Calu3 (cell line): ENCODE measurements at regions not wholly inside any gene's neighbourhood (a gene's known extent, or its start where the extent isn't known, plus 50 kb on each side); places are given as distances from the start of the nearest gene placed in this dataset.

Source experiments
- BruUV-seq: library from RNA; stranded (reverse); fragments of 400-500 nt; replicated peaks from 2 replicates; lab custom pipeline; 2021; lab: Mats Ljungman, UMichigan
- CTCF ChIA-PET: fragments of 300-600 bp; sonication (Branson Sonifier 250); formaldehyde crosslinking; loops from one replicate; lab custom pipeline; 2022; ENCODE audit warnings: antibody characterized with exemption; lab: Charles Lee
- DNase-seq: peaks from one replicate; pipeline ENCODE4 v3.0.0; 2022
- H3K27ac Mint-ChIP-seq: one replicate; pipeline ENCODE4 v1.8.0; 2022; ENCODE audit warnings: mixed read lengths; ENCODE audit not compliant: unreplicated experiment
- H3K27me3 Mint-ChIP-seq: one replicate; pipeline ENCODE4 v1.8.0; 2022; ENCODE audit warnings: mixed read lengths; ENCODE audit not compliant: unreplicated experiment
- H3K36me3 Mint-ChIP-seq: one replicate; pipeline ENCODE4 v1.8.0; 2022; ENCODE audit warnings: mild to moderate bottlenecking, moderate library complexity, mixed read lengths; ENCODE audit not compliant: insufficient read depth, unreplicated experiment
- H3K4me1 Mint-ChIP-seq: one replicate; pipeline ENCODE4 v1.8.0; 2022; ENCODE audit warnings: mild to moderate bottlenecking, low read depth, mixed read lengths; ENCODE audit not compliant: unreplicated experiment
- H3K4me3 Mint-ChIP-seq: one replicate; pipeline ENCODE4 v1.8.0; 2022; ENCODE audit warnings: mild to moderate bottlenecking, low read depth, moderate library complexity, mixed read lengths; ENCODE audit not compliant: unreplicated experiment
- H3K9me3 Mint-ChIP-seq: one replicate; pipeline ENCODE4 v1.8.0; 2022; ENCODE audit warnings: low read depth, mixed read lengths; ENCODE audit not compliant: unreplicated experiment
- CTCF ChIP-seq: fragments of 200-600 bp; IDR thresholded peaks from one replicate; pipeline ENCODE4 v1.8.0; 2022; ENCODE audit warnings: antibody characterized with exemption; ENCODE audit not compliant: unreplicated experiment
- intact Hi-C: fragments of 100-400 bp; cut with micrococcal nuclease; formaldehyde crosslinking; loops from one replicate; pipeline ENCODE4 v1.10.0; 2022; ENCODE audit not compliant: unreplicated experiment

- CTCF ChIA-PET: no interaction called here
- Mint-ChIP-seq H3K27me3 (no peaks in the 10 kb centered on the region), H3K36me3 (no peaks in the 10 kb centered on the region), H3K4me1 (peaks cover 21% of the 10 kb centered on the region), H3K27ac (no peak overlapping the region), H3K9me3 (no peaks in the 10 kb centered on the region), H3K4me3 (no peak overlapping the region)
- BruUV-seq: no TSS peak
- no peak for TF ChIP-seq CTCF
- intact Hi-C loops: no loop called here
- no peak for DNase-seq
Observed at GRCh38 chrX:109843963-109844751, 111.1 kb upstream of the ACSL4 start.

GRCh38 chrX:109844986-109845385 lies 111.9 kb upstream of the ACSL4 start:
- Mint-ChIP-seq H3K4me3 (no peak overlapping the region), H3K36me3 (no peaks in the 10 kb centered on the region), H3K4me1 (peaks cover 21% of the 10 kb centered on the region), H3K27ac (no peak overlapping the region), H3K27me3 (no peaks in the 10 kb centered on the region), H3K9me3 (no peaks in the 10 kb centered on the region)
- no peak for TF ChIP-seq CTCF
- CTCF ChIA-PET: no interaction called here
- intact Hi-C loops: no loop called here
- BruUV-seq: no TSS peak
- no peak for DNase-seq

- no TSS peak for BruUV-seq
- intact Hi-C loops: no loop called here
- DNase-seq: no peak
- no peak overlapping the region for H3K4me3 Mint-ChIP-seq
- TF ChIP-seq CTCF: no peak
- H3K36me3 Mint-ChIP-seq: no peaks in the 10 kb centered on the region
- H3K4me1 Mint-ChIP-seq: peaks cover 21% of the 10 kb centered on the region
- CTCF ChIA-PET: no interaction called here
- H3K27me3 Mint-ChIP-seq: no peaks in the 10 kb centered on the region
- no peak overlapping the region for H3K27ac Mint-ChIP-seq
- no peaks in the 10 kb centered on the region for H3K9me3 Mint-ChIP-seq
Observed at GRCh38 chrX:109845996-109846395, 112.9 kb upstream of the ACSL4 start.

- no TSS peak for BruUV-seq
- intact Hi-C loops: no loop called here
- peaks cover 21% of the 10 kb centered on the region for H3K4me1 Mint-ChIP-seq
- no peaks in the 10 kb centered on the region for H3K27me3 Mint-ChIP-seq
- H3K36me3 Mint-ChIP-seq: no peaks in the 10 kb centered on the region
- H3K9me3 Mint-ChIP-seq: no peaks in the 10 kb centered on the region
- no peak overlapping the region for H3K4me3 Mint-ChIP-seq
- CTCF ChIA-PET: interaction anchor here (0.9 to 1.1 kb wide), 2 partner anchors 8 to 10 kb away, joined by 3 read pairs; no protein-coding TSS in a partner anchor
- no peak for TF ChIP-seq CTCF
- no peak for DNase-seq
- H3K27ac Mint-ChIP-seq: no peak overlapping the region
Observed at GRCh38 chrX:109847257-109848187, 114.5 kb upstream of the ACSL4 start.
